Lower lobe of right lung (tissue), 2 donors: ENCODE measurements at regions not wholly inside any gene's neighbourhood (a gene's known extent, or its start where the extent isn't known, plus 50 kb on each side); places are given as distances from the start of the nearest gene placed in this dataset.

Experiments
- ATAC-seq, 2 donors: fragments of 200-7000 bp; cut with Tn5 transposase; one replicate each; pipeline ENCODE4 v1.9.1; 2020 to 2022; ENCODE audit warnings: mild to moderate bottlenecking in 2 of 2, moderate library complexity in 2 of 2
- DNase-seq: peaks from one replicate; pipeline ENCODE4 v3.0.0-alpha.2; 2020
- H3K27ac ChIP-seq: fragments of 200-600 bp; one replicate; pipeline ENCODE4 v1.8.0; 2022
- H3K27me3 ChIP-seq: fragments of 200-600 bp; one replicate; pipeline ENCODE4 v1.8.0; 2022; ENCODE audit warnings: low read depth
- H3K36me3 ChIP-seq: fragments of 200-600 bp; one replicate; pipeline ENCODE4 v1.8.0; 2022; ENCODE audit warnings: mild to moderate bottlenecking
- H3K4me1 ChIP-seq: fragments of 200-600 bp; one replicate; pipeline ENCODE4 v1.8.0; 2022
- H3K4me3 ChIP-seq: fragments of 200-600 bp; one replicate; pipeline ENCODE4 v1.8.0; 2022; ENCODE audit warnings: mild to moderate bottlenecking
- H3K9me3 ChIP-seq: fragments of 200-600 bp; one replicate; pipeline ENCODE4 v1.8.0; 2022
- intact Hi-C: fragments of 100-400 bp; cut with DNase I; formaldehyde crosslinking; loops from one replicate; pipeline ENCODE4 v1.11.0; 2022
- TF ChIP-seq, protein P1 (sequence below): fragments of 200-600 bp; IDR thresholded peaks from one replicate; pipeline ENCODE4 v1.8.0; 2022; ENCODE audit warnings: antibody characterized with exemption, mild to moderate bottlenecking
- donor health status: DM: no; HTN: yes; CAD: no; lungs with severe emphysema.

DNA sequence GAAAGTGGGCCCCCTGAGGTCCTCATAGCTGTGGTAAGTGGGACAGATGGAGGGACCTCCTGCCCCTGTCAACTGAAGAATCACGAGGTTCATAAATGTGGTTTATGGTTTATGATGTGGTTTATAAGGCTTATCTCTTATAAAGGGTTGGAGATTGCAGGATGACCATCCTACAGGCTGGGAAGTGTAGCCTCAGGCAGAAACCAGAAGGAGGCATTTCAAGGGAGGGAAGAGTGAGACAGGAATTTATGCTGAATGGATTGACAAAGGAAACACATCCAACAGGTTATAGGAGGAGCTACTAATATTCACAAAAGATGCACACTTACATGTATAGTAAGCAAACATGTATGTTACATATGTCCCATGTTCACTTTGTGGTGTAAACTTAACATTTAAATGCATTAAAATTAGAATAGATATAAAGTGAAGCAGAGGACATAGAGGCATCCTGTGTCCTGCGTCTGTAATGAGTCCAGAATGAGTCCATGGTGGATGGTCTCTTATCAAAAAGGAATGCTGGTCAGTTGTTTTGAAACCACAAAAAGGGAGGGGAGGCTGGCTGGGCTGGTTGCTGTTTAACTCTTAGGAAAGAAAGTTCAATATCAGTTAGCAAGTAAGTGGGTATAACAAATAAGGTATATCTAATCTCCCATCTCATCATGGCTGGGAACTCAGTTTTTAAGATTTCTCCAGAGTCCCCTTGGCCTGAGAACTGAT is 149.0 kb upstream of the RMST start:
- Histone ChIP-seq H3K27me3 (no peaks in the 10 kb centered on the region), H3K4me1 (no peaks in the 10 kb centered on the region), H3K36me3 (no peaks in the 10 kb centered on the region), H3K9me3 (no peaks in the 10 kb centered on the region), H3K4me3 (no peak overlapping the region), H3K27ac (no peak overlapping the region)
- DNase-seq (no peak), ATAC-seq (no peak)
- TF ChIP-seq, protein P1, sequence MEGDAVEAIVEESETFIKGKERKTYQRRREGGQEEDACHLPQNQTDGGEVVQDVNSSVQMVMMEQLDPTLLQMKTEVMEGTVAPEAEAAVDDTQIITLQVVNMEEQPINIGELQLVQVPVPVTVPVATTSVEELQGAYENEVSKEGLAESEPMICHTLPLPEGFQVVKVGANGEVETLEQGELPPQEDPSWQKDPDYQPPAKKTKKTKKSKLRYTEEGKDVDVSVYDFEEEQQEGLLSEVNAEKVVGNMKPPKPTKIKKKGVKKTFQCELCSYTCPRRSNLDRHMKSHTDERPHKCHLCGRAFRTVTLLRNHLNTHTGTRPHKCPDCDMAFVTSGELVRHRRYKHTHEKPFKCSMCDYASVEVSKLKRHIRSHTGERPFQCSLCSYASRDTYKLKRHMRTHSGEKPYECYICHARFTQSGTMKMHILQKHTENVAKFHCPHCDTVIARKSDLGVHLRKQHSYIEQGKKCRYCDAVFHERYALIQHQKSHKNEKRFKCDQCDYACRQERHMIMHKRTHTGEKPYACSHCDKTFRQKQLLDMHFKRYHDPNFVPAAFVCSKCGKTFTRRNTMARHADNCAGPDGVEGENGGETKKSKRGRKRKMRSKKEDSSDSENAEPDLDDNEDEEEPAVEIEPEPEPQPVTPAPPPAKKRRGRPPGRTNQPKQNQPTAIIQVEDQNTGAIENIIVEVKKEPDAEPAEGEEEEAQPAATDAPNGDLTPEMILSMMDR = no peak
- intact Hi-C loops = no loop called here

DNA sequence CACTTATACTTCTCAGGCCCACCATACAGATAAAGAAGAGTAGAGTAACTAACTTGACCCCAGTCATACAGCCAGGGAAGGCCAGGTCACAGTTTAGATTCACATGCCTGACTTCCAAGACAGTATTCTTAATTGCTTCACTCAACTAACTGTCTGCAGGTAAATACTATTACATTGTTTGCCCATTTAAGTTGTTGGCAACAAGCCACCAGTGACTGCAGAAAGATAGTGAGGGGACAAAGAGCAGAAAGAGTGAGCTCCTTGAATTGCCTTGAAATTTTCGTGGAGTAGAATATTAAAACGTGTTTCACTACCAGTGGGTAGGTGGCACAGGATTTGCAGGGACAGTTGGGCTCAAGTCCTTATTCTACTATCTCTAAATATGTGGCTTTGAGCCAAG is 146.3 kb upstream of the RMST start:
- Histone ChIP-seq H3K4me3 (no peak overlapping the region), H3K27ac (no peak overlapping the region), H3K4me1 (no peaks in the 10 kb centered on the region), H3K9me3 (no peaks in the 10 kb centered on the region), H3K27me3 (no peaks in the 10 kb centered on the region), H3K36me3 (no peaks in the 10 kb centered on the region)
- intact Hi-C loops = no loop called here
- ATAC-seq (no peak), DNase-seq (no peak)
- TF ChIP-seq, protein P1 = no peak

DNA sequence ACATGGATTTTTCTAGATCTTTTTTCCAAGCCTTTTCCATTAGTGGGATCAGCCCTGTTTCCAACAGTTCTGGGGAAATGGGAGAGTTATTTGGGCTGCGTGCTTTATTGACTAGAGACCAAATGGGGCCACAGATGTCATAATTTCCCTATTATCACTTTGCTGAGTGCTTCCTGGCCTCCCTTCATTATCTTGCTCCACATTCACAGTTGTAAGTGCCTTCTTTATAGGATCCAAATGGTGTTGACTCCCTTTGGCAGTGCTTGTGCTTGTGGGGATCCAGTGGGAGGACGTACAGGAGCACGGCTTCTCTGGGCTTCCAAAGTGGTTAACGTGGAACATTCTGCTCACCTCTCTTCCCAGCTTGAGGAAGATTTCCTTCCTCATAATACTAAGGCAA is 141.0 kb upstream of the RMST start:
- Histone ChIP-seq H3K4me3 (no peak overlapping the region), H3K4me1 (no peaks in the 10 kb centered on the region)

DNA sequence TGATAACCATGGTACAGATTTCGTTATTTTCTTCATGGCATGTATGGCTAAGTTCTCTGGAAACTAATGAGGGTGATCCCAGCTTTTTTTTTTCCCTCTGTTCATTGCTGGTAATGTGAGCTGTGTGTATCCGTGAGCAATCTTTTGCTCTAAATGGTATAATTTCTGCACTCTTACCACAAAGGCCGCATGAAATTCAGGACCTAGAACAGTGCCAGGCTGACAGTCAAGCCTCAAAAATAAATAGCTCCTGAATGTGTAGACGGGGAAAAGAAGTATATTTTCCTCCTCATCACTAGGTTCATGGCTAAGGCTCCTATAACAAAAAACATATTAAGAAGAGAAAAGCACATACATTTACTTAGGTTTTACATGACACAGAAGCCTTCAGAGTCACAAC is 140.2 kb upstream of the RMST start:
- Histone ChIP-seq H3K36me3 (no peaks in the 10 kb centered on the region), H3K27ac (no peak overlapping the region), H3K4me1 (no peaks in the 10 kb centered on the region), H3K4me3 (no peak overlapping the region), H3K9me3 (no peaks in the 10 kb centered on the region), H3K27me3 (no peaks in the 10 kb centered on the region)
- TF ChIP-seq, protein P1 = no peak
- ATAC-seq = no peak
- intact Hi-C loops = no loop called here
- DNase-seq = no peak

More for the DNA sequence above, 141.0 kb upstream of the RMST start:
- TF ChIP-seq, protein P1 = no peak
- ATAC-seq (no peak), DNase-seq (no peak)
- no peaks in the 10 kb centered on the region for H3K9me3 ChIP-seq
- H3K36me3 ChIP-seq = no peaks in the 10 kb centered on the region
- intact Hi-C loops = no loop called here
- no peak overlapping the region for H3K27ac ChIP-seq
- H3K27me3 ChIP-seq = no peaks in the 10 kb centered on the region

DNA sequence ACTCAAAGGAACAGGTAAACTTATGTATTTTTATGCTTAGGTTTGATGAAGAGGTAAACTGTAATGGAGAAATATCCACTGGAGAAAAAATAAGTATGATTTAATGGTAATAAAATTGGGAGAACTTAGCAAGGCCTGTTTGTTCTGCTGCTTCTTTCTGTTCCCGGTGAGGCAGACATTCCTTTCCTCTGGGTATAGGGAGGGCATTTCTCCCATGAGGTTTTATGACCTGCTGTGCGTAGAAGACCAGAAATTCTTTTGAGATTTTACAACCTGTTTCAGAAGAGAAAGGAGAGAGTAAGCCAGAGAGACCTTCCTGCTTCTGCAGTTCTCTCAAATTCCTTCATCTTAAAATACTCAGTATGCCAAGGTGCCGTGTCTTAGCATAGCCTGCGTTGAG is 139.4 kb upstream of the RMST start:
- Histone ChIP-seq H3K4me1 (no peaks in the 10 kb centered on the region), H3K27ac (no peak overlapping the region), H3K4me3 (no peak overlapping the region), H3K36me3 (no peaks in the 10 kb centered on the region), H3K27me3 (no peaks in the 10 kb centered on the region), H3K9me3 (no peaks in the 10 kb centered on the region)
- TF ChIP-seq, protein P1 = no peak
- intact Hi-C loops = no loop called here
- no peak for DNase-seq
- ATAC-seq = no peak
